Neural cell (in vitro differentiated cells): ENCODE measurements at regions not wholly inside any gene's neighbourhood (a gene's known extent, or its start where the extent isn't known, plus 50 kb on each side); places are given as distances from the start of the nearest gene placed in this dataset.

Source experiments
- H2AFZ ChIP-seq: fragments of 200-600, 300-800 bp; sonication (generic), shearing (Covaris generic); 2 replicates; pipeline ENCODE4 v1.6.0; 2014; ENCODE audit warnings: low read depth, mild to moderate bottlenecking, antibody characterized with exemption, low read length, moderate library complexity
- H3F3A ChIP-seq: fragments of 200-600 bp; shearing (Covaris generic); 2 replicates; pipeline ENCODE4 v1.6.1; 2016; ENCODE audit warnings: mild to moderate bottlenecking, moderate library complexity, mixed read lengths, antibody characterized with exemption, low read length; ENCODE audit not compliant: insufficient read depth, poor library complexity, severe bottlenecking
- H3K27ac ChIP-seq: fragments of 200-600, 300-800 bp; sonication (generic), shearing (Covaris generic); 2 replicates; pipeline ENCODE4 v1.5.1; 2014; ENCODE audit warnings: mild to moderate bottlenecking, low read length, moderate library complexity
- H3K27me3 ChIP-seq: fragments of 300-800, 200-600 bp; sonication (generic), shearing (Covaris generic); 2 replicates; pipeline ENCODE4 v1.6.0; 2014; ENCODE audit warnings: mild to moderate bottlenecking, low read depth, low read length, moderate library complexity; ENCODE audit not compliant: insufficient read depth
- H3K36me3 ChIP-seq: fragments of 300-800, 200-600 bp; sonication (generic), shearing (Covaris generic); 2 replicates; pipeline ENCODE4 v1.5.1; 2014; ENCODE audit warnings: mild to moderate bottlenecking, antibody characterized with exemption, low read length, moderate library complexity; ENCODE audit not compliant: insufficient read depth
- H3K4me2 ChIP-seq: fragments of 300-800, 200-600 bp; sonication (generic), shearing (Covaris generic); 2 replicates; pipeline ENCODE4 v1.6.0; 2014; ENCODE audit warnings: mild to moderate bottlenecking, low read length
- H3K4me3 ChIP-seq: fragments of 300-800, 200-600 bp; sonication (generic), shearing (Covaris generic); 2 replicates; pipeline ENCODE4 v1.5.1; 2014; ENCODE audit warnings: mild to moderate bottlenecking, low read length, moderate library complexity
- H3K79me2 ChIP-seq: fragments of 200-600 bp; shearing (Covaris generic); replicated peaks from 2 replicates; pipeline ENCODE4 v1.6.0; 2014; ENCODE audit warnings: mild to moderate bottlenecking, low read length, moderate library complexity; ENCODE audit not compliant: insufficient read depth
- H3K9ac ChIP-seq: fragments of 300-800, 200-600 bp; sonication (generic), shearing (Covaris generic); 2 replicates; pipeline ENCODE4 v1.6.1; 2016; ENCODE audit warnings: mild to moderate bottlenecking, low read length, mixed read lengths
- H3K9me2 ChIP-seq: fragments of 200-600 bp; shearing (Covaris generic); 2 replicates; pipeline ENCODE4 v1.6.1; 2016; ENCODE audit warnings: mild to moderate bottlenecking, low read length, mixed read lengths; ENCODE audit not compliant: insufficient read depth
- H3K9me3 ChIP-seq: fragments of 200-600, 300-800 bp; sonication (generic), shearing (Covaris generic); 2 replicates; pipeline ENCODE4 v1.6.1; 2016; ENCODE audit warnings: mild to moderate bottlenecking, mixed run types, low read length, moderate library complexity, mixed read lengths
- H4K20me1 ChIP-seq: fragments of 200-600 bp; shearing (Covaris generic); 2 replicates; pipeline ENCODE4 v1.6.1; 2016; ENCODE audit warnings: mild to moderate bottlenecking, mixed run types; ENCODE audit not compliant: insufficient read depth
- CTCF ChIP-seq: fragments of 450-650 bp; IDR thresholded peaks from 2 replicates; pipeline ENCODE4 v1.5.1; 2014; ENCODE audit warnings: antibody characterized with exemption, mild to moderate bottlenecking, moderate library complexity; ENCODE audit not compliant: poor library complexity, severe bottlenecking
- EP300 ChIP-seq: fragments of 450-650 bp; conservative IDR thresholded peaks from 2 replicates; pipeline ENCODE4 v1.6.1; 2014; ENCODE audit warnings: antibody characterized with exemption, mild to moderate bottlenecking, moderate library complexity; ENCODE audit not compliant: poor library complexity, severe bottlenecking
- EZH2 ChIP-seq: fragments of 200-600, 300-800 bp; shearing (Covaris generic), sonication (generic); IDR thresholded peaks from 2 replicates; pipeline ENCODE4 v1.6.1; 2014; ENCODE audit warnings: antibody characterized with exemption, low read length, borderline replicate concordance, mild to moderate bottlenecking; ENCODE audit not compliant: insufficient read depth, poor library complexity, severe bottlenecking
- MXI1 ChIP-seq: fragments of 450-650 bp; conservative IDR thresholded peaks from 2 replicates; pipeline ENCODE4 v1.6.1; 2014; ENCODE audit warnings: antibody characterized with exemption, mild to moderate bottlenecking; ENCODE audit not compliant: poor library complexity, severe bottlenecking
- POLR2AphosphoS5 ChIP-seq: IDR thresholded peaks from 2 replicates; pipeline ENCODE4 v1.6.1; 2012
- RAD21 ChIP-seq: fragments of 450-650 bp; conservative IDR thresholded peaks from 2 replicates; pipeline ENCODE4 v1.6.1; 2014; ENCODE audit warnings: antibody characterized with exemption, mild to moderate bottlenecking, moderate library complexity
- REST ChIP-seq: IDR thresholded peaks from 2 replicates; pipeline ENCODE4 v1.6.1; 2012; ENCODE audit warnings: borderline replicate concordance
- SMC3 ChIP-seq: fragments of 450-650 bp; conservative IDR thresholded peaks from 2 replicates; pipeline ENCODE4 v1.6.1; 2014; ENCODE audit warnings: antibody characterized with exemption, mild to moderate bottlenecking, moderate library complexity; ENCODE audit not compliant: poor library complexity
- TAF1 ChIP-seq: IDR thresholded peaks from 2 replicates; pipeline ENCODE4 v1.6.1; 2012; ENCODE audit warnings: low read depth

- Histone ChIP-seq H3K27me3 (no peaks in the 10 kb centered on the region), H3K36me3 (no peaks in the 10 kb centered on the region), H3K79me2 (no peaks in the 10 kb centered on the region), H3K9ac (no peak overlapping the region), H4K20me1 (no peaks in the 10 kb centered on the region), H3K9me2 (no peaks in the 10 kb centered on the region), H2AFZ (no peak overlapping the region), H3K9me3 (no peaks in the 10 kb centered on the region), H3F3A (no peaks in the 10 kb centered on the region), H3K27ac (no peak overlapping the region), H3K4me2 (no peak overlapping the region), H3K4me3 (no peak overlapping the region)
- no peak for TF ChIP-seq REST
- TF ChIP-seq TAF1, result no peak
- TF ChIP-seq EP300, result no peak
- no peak for TF ChIP-seq EZH2
- TF ChIP-seq MXI1, result no peak
- TF ChIP-seq CTCF, result no peak
- no peak for TF ChIP-seq RAD21
- no peak for TF ChIP-seq SMC3
- no peak for TF ChIP-seq POLR2AphosphoS5
Observed at GRCh38 chr21:35585878-35586277, 474.4 kb downstream of the SETD4 start.

- no peak overlapping the region for H3K9ac ChIP-seq
- TF ChIP-seq SMC3 (no peak), EP300 (no peak), EZH2 (no peak), RAD21 (no peak), TAF1 (no peak), CTCF (no peak), REST (no peak), MXI1 (no peak), POLR2AphosphoS5 (no peak)
- no peak overlapping the region for H3K4me2 ChIP-seq
- no peak overlapping the region for H3K27ac ChIP-seq
- no peaks in the 10 kb centered on the region for H3K79me2 ChIP-seq
- H3K36me3 ChIP-seq, result no peaks in the 10 kb centered on the region
- no peaks in the 10 kb centered on the region for H3K27me3 ChIP-seq
- no peak overlapping the region for H3K4me3 ChIP-seq
- no peaks in the 10 kb centered on the region for H4K20me1 ChIP-seq
- H3F3A ChIP-seq, result no peaks in the 10 kb centered on the region
- H3K9me2 ChIP-seq, result no peaks in the 10 kb centered on the region
- H2AFZ ChIP-seq, result no peak overlapping the region
- no peaks in the 10 kb centered on the region for H3K9me3 ChIP-seq
Observed at GRCh38 chr21:35585155-35585554, 475.2 kb downstream of the SETD4 start.
